Hematopoietic multipotent progenitor cell treated with erythropoietin and hydrocortisone succinate and interleukin-3 and kit ligand, for 15 days (in vitro differentiated cells): ENCODE measurements at regions not wholly inside any gene's neighbourhood (a gene's known extent, or its start where the extent isn't known, plus 50 kb on each side); places are given as distances from the start of the nearest gene placed in this dataset.
"Not testable (repeated sequence)": the region's sequence is repeated elsewhere in the genome, so short reads cannot be mapped to it uniquely, and the experiment has no call there.

Experiments used
- DNase-seq: peaks from one replicate; pipeline ENCODE4 v3.0.0-alpha.2; 2015; ENCODE audit warnings: low spot score

- DNase-seq = no peak
Observed at GRCh38 chr21:15278279-15278678, 213.5 kb upstream of the NRIP1 start.

GRCh38 chr21:15278851-15279250 is 214.1 kb upstream of the NRIP1 start:
- DNase-seq = no peak

- DNase-seq = no peak
Observed at GRCh38 chr21:15279482-15279881, 214.7 kb upstream of the NRIP1 start.

GRCh38 chr21:15281714-15282113 is 216.9 kb upstream of the NRIP1 start:
- DNase-seq = no peak

GRCh38 chr21:15282665-15283064 is 217.9 kb upstream of the NRIP1 start:
- no peak for DNase-seq

- no peak for DNase-seq
Observed at GRCh38 chr21:15283138-15283537, 218.3 kb upstream of the NRIP1 start.

- DNase-seq = no peak
Observed at GRCh38 chr21:15283789-15284188, 219.0 kb upstream of the NRIP1 start.

- no peak for DNase-seq
Observed at GRCh38 chr21:15285556-15285955, 220.8 kb upstream of the NRIP1 start.

- DNase-seq = no peak
Observed at GRCh38 chr21:15289246-15289645, 224.4 kb upstream of the NRIP1 start.

- DNase-seq = no peak
Observed at GRCh38 chr21:15289896-15290841, 225.4 kb upstream of the NRIP1 start.

GRCh38 chr21:15291621-15292266 is 226.9 kb upstream of the NRIP1 start:
- DNase-seq = no peak

GRCh38 chr21:15293240-15293639 is 228.4 kb upstream of the NRIP1 start:
- DNase-seq = no peak

- DNase-seq = no peak
Observed at GRCh38 chr21:15295875-15296274, 231.1 kb upstream of the NRIP1 start.

- DNase-seq = no peak
Observed at GRCh38 chr21:15297824-15298223, 233.0 kb upstream of the NRIP1 start.

- no peak for DNase-seq
Observed at GRCh38 chr21:15298306-15298705, 233.5 kb upstream of the NRIP1 start.

- DNase-seq = not testable (repeated sequence)
Observed at GRCh38 chr21:15298755-15299154, 234.0 kb upstream of the NRIP1 start.

- DNase-seq = no peak
Observed at GRCh38 chr21:15300131-15300530, 235.3 kb upstream of the NRIP1 start.

- no peak for DNase-seq
Observed at GRCh38 chr21:15301014-15301413, 236.2 kb upstream of the NRIP1 start.

GRCh38 chr21:15301736-15302135 is 236.9 kb upstream of the NRIP1 start:
- no peak for DNase-seq

GRCh38 chr21:15306271-15306670 is 241.5 kb upstream of the NRIP1 start:
- DNase-seq = no peak

GRCh38 chr21:15308333-15308732 is 243.5 kb upstream of the NRIP1 start:
- DNase-seq = no peak

- no peak for DNase-seq
Observed at GRCh38 chr21:15309022-15309590, 244.3 kb upstream of the NRIP1 start.

GRCh38 chr21:15309721-15310120 is 244.9 kb upstream of the NRIP1 start:
- DNase-seq = no peak
